GM12878 (cell line): ENCODE measurements at regions not wholly inside any gene's neighbourhood (a gene's known extent, or its start where the extent isn't known, plus 50 kb on each side); places are given as distances from the start of the nearest gene placed in this dataset.

Experiments
- BHLHE40 ChIP-seq, 2 experiments: fragments of 450-650 bp in 1 of 2; IDR thresholded peaks; 2 replicates each; pipeline ENCODE4 v1.6.1; 2011 to 2017; ENCODE audit warnings: low read depth in 2 of 2, borderline replicate concordance in 1 of 2, improper control_type of control experiment in 1 of 2, low read length in 1 of 2, mild to moderate bottlenecking in 1 of 2
- ELK1 ChIP-seq: IDR thresholded peaks from 2 replicates; pipeline ENCODE4 v1.6.1; 2012; ENCODE audit warnings: low read depth, low read length, improper control_type of control experiment
- JUND ChIP-seq: IDR thresholded peaks from 2 replicates; pipeline ENCODE4 v1.6.1; 2012; ENCODE audit warnings: low read depth, mild to moderate bottlenecking, low read length, improper control_type of control experiment, moderate library complexity
- MEF2A ChIP-seq: IDR thresholded peaks from 2 replicates; pipeline ENCODE4 v1.6.1; 2011; ENCODE audit warnings: low read depth, mild to moderate bottlenecking, low read length, moderate library complexity; ENCODE audit not compliant: insufficient read depth
- NFYB ChIP-seq: IDR thresholded peaks from 2 replicates; pipeline ENCODE4 v1.6.1; 2011; ENCODE audit warnings: low read depth, mild to moderate bottlenecking, low read length, improper control_type of control experiment, moderate library complexity; ENCODE audit not compliant: insufficient read depth
- SMARCA5 ChIP-seq: fragments of 450-650 bp; IDR thresholded peaks from 2 replicates; pipeline ENCODE4 v1.6.1; 2017; ENCODE audit warnings: mild to moderate bottlenecking
- TCF12 ChIP-seq: IDR thresholded peaks from 2 replicates; pipeline ENCODE4 v1.6.1; 2011; ENCODE audit warnings: low read depth, mild to moderate bottlenecking, low read length
- TF ChIP-seq, protein P1 (sequence below): fragments of 450-650 bp; formaldehyde crosslinking; IDR thresholded peaks from 2 replicates; pipeline ENCODE4 v1.4.0; 2020; ENCODE audit warnings: mild to moderate bottlenecking, moderate library complexity

GRCh38 chr21:28339403-28339802 lies 653.3 kb downstream of the LTN1 start (continued):
- TF ChIP-seq ELK1 = no peak
- no peak for TF ChIP-seq NFYB
- TF ChIP-seq JUND = no peak
- TF ChIP-seq, protein P1, sequence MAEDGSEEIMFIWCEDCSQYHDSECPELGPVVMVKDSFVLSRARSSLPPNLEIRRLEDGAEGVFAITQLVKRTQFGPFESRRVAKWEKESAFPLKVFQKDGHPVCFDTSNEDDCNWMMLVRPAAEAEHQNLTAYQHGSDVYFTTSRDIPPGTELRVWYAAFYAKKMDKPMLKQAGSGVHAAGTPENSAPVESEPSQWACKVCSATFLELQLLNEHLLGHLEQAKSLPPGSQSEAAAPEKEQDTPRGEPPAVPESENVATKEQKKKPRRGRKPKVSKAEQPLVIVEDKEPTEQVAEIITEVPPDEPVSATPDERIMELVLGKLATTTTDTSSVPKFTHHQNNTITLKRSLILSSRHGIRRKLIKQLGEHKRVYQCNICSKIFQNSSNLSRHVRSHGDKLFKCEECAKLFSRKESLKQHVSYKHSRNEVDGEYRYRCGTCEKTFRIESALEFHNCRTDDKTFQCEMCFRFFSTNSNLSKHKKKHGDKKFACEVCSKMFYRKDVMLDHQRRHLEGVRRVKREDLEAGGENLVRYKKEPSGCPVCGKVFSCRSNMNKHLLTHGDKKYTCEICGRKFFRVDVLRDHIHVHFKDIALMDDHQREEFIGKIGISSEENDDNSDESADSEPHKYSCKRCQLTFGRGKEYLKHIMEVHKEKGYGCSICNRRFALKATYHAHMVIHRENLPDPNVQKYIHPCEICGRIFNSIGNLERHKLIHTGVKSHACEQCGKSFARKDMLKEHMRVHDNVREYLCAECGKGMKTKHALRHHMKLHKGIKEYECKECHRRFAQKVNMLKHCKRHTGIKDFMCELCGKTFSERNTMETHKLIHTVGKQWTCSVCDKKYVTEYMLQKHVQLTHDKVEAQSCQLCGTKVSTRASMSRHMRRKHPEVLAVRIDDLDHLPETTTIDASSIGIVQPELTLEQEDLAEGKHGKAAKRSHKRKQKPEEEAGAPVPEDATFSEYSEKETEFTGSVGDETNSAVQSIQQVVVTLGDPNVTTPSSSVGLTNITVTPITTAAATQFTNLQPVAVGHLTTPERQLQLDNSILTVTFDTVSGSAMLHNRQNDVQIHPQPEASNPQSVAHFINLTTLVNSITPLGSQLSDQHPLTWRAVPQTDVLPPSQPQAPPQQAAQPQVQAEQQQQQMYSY (CRISPR knock-in tag) = no peak
- TF ChIP-seq SMARCA5 = no peak
- TF ChIP-seq TCF12 = no peak
- TF ChIP-seq MEF2A = no peak
- TF ChIP-seq BHLHE40 (IDR thresholded peaks at IDR 0.05; ENCODE audit: borderline replicate concordance in 1 of 2, low read depth in 2 of 2, low read length in 1 of 2) = no peak
